HCEC 1CT (cell line): ENCODE measurements at regions not wholly inside any gene's neighbourhood (a gene's known extent, or its start where the extent isn't known, plus 50 kb on each side); places are given as distances from the start of the nearest gene placed in this dataset.

Source experiments
- DNase-seq: peaks from one replicate; pipeline ENCODE4 v3.0.0-alpha.2; 2017

DNA sequence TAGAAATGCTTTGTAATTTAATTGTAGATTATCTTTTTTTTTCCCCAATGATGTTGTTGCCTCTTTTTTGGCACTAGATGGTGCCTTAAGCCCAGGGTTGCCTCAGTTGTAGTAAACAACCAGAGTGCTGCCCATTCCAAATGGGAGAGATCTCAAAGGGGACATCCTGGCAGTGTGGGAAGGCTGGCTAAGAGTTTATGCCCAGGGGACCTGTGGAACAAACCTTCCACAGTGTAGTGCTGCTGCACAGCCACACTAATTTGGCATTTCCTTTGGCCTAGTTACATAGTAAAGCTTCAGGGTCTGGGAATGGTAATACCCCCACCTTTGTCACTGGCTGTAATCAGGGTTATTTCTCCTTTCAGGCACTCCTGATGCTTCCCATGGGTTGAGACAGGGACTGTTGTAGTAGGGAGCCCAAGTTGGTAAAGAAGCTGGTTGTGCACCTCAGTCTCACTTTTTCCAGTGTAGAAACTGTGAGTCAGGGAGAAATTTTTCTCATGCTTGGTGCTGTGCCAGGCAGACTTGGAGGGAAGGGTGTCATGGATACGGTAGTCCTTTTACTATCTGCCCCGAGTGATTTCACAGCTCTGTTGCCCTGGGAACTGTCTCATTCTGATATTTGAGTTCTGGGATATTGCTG, 177.8 kb upstream of the ECI2 start:
- DNase-seq = peak; percentile 86

GRCh38 chr6:4311976-4312860, 176.8 kb upstream of the ECI2 start:
- DNase-seq = no peak

DNA sequence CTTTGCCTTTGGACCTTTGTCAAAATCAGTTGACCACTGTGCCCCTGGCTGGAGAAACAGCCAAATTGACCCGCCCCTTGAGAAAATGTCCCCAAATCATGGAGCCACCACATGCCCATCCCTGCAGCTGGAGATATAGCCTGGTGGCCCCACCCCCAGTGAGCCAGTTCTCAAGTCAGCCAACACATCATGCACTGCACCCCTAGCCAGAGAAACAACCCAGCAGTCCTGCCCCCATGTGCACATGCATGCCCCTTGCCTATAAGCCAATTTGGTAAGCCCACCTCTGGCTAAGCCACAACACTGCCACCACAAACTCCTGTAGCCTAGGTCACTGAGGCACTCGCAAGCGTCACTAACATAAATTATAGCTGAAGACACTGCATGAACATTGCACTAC, 174.2 kb upstream of the ECI2 start:
- no peak for DNase-seq

- peak; percentile 7 for DNase-seq
Observed at GRCh38 chr6:4308364-4308763, 173.0 kb upstream of the ECI2 start.

GRCh38 chr6:4304927-4305455, 169.6 kb upstream of the ECI2 start:
- DNase-seq = no peak

- DNase-seq = no peak
Observed at GRCh38 chr6:4303638-4304037, 168.3 kb upstream of the ECI2 start.

DNA sequence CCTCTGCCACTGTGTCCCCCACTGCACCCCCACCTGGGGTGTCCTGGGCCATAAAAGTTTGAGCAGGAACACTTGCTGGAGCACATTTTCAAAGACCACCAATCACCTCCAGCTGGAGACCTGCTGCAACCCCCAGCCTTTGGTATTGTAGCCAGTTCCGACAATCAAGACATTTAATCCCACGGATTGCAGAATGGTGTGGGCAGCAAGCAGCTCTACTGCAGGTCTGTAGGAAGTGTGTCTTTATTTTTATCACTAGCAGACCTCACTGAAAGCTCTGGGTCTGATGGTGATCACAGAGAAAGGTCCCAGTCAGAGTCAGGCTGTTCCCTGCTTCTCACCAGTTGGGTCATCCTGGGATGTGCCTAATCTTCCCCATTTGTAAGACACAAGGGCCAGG, 167.1 kb upstream of the ECI2 start:
- DNase-seq = no peak

GRCh38 chr6:4301871-4302270, 166.5 kb upstream of the ECI2 start:
- no peak for DNase-seq

GRCh38 chr6:4300917-4301316, 165.5 kb upstream of the ECI2 start:
- DNase-seq = no peak

DNA sequence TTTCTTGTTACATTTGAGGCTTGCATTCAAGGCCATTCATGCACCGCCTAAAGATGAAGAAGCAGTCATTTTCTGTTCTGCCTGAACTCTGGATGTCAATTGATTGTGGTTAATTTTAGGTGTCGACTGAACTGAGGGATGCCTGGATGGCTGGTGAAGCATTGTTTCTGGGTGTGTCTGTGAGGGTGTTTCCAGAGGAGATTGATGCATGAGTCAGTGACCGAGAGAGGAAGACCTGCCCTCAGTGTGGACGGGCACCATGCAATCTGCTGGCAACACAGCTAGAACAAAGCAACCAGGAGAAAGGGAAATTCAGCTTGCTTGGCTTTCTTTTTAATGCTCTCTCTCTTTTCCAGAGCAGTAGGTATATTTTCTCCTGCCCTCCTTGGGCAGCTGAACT, 164.1 kb upstream of the ECI2 start:
- DNase-seq = no peak

GRCh38 chr6:4297348-4297747, 162.0 kb upstream of the ECI2 start:
- no peak for DNase-seq

DNA sequence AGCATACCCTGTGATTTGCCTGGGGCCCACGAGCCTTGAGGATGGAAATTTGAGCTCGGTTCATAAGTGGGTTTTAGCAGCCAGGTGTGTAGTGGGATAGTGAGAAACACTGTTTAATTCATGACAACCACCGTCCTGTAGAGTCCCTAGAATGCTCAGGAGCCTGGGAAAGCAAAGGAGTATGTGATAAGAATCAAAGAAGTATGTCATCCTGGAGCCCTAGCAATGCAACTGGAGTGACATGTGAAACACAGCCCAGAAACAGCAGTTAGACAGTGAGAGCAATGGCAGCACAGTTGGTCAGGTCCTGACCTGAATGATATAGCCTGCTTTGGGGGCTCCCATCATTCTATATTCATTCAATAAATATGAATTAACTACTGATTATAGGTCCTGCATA, 161.2 kb upstream of the ECI2 start:
- no peak for DNase-seq

GRCh38 chr6:4295783-4296155, 160.4 kb upstream of the ECI2 start:
- DNase-seq = no peak

- no peak for DNase-seq
Observed at GRCh38 chr6:4295058-4295782, 159.8 kb upstream of the ECI2 start.

DNA sequence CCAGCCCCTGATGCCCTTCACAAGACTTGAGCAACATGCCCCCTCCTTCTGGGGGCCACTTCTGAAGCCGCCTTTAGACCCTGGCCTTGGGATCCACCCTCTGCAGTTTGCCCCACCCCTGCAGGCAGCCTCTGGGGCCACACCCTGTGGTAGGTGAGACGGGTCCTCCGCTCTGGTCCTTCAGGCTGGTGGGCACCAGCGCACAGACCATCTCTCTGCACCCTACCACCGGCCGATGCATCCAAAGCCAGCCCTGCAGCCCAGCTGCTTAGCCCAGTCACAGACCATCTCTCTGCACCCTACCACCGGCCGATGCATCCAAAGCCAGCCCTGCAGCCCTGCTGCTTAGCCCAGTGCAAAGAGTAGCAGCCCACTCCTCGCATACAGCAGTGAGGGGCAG, 159.3 kb upstream of the ECI2 start:
- DNase-seq = no peak

DNA sequence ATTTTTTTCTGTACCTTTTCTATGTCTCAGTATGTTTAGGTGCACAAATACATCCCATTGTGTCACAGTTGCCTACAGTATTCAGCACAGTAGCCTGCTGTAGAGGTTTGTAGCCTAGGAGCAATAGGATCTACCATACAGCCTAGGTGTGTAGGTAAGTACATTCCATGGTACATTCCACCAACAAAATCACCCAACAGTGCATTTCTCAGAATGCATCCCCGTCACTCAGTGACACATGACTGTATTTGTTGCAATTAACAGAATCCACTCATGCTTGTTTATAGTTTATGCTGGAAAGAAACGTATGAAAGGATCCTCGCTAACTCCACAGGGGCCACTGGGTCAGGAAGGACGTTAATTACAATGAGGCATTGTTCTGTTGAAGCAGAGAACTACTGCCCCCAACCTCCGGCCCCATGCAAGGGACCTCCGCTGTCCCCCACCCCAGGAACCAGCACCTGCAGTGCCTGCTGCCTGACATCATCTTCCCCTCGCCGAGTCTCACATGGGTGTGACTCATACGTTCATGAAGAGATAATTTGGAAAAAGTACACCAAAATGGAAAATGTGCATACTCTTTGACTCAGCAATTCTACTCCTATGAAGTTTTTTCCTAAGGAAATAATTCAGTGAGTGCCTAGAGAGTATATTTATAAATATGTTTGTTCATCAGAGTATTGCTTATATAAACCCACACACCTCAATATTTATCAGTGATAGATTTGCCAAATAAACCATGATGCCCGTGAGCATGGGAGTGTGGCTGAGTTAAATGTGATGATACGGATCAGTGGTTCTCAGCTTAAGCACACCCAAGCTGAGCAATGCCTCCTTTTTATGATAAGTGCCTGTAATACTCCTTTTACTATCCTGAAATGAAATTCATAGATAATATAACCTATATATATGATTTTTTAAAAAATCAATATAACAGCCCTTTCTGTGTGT, 156.4 kb upstream of the ECI2 start:
- peak; percentile 39 for DNase-seq

- no peak for DNase-seq
Observed at GRCh38 chr6:4289770-4290320, 154.5 kb upstream of the ECI2 start.

DNA sequence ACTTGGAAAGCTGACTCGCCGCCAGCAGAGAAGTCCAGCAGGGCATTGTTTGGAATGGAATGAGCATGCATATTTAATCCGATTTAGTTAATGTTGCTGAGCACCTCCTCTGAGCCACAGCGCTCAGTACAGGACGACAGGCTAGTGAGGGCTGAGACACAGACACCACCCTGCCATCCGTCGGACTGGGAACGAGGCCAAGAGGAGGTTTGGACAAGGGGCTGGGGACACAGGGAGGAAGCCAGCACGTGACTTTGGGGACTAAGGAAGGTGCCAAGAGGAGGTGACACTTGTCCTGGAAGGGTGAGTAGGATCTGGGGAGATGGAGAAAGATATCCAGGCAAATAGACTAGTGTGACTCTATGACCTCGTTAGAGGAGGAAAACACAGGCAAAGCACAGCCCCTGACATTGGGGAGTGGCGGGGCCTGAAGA, 152.5 kb upstream of the ECI2 start:
- DNase-seq = no peak

- no peak for DNase-seq
Observed at GRCh38 chr6:4287372-4287771, 152.0 kb upstream of the ECI2 start.

DNA sequence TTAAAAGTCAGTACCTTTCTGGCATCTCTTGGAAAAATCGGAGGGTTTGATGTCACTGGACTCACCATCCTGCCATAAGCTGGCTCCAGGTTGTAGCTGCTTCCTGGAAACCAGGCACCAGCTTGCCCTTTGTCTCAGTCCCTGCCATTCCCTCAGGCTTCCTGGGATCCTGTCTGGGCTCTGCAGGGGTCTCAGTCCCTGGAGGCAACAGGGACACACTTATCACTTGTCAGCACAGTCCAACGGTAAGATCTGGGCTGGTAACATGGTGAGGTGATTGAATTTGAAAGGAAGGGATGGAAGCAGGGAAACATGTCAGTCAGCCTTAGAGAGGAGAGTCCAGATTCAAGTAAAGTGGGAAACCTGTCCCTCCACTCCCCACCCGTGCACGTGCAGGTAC, 147.6 kb upstream of the ECI2 start:
- DNase-seq = no peak

GRCh38 chr6:4281341-4282293, 146.2 kb upstream of the ECI2 start:
- no peak for DNase-seq
